Endodermal cell (in vitro differentiated cells): ENCODE measurements at regions not wholly inside any gene's neighbourhood (a gene's known extent, or its start where the extent isn't known, plus 50 kb on each side); places are given as distances from the start of the nearest gene placed in this dataset.

Experiments used
- DNase-seq: peaks from one replicate; pipeline ENCODE4 v3.0.0-alpha.2; 2017
- H3K27ac ChIP-seq: 2 replicates; pipeline ENCODE4 v1.5.1; 2013; ENCODE audit warnings: mild to moderate bottlenecking, low read depth, low read length, moderate library complexity
- H3K27me3 ChIP-seq: 2 replicates; pipeline ENCODE4 v1.6.1; 2013; ENCODE audit warnings: mild to moderate bottlenecking, low read length, moderate library complexity; ENCODE audit not compliant: insufficient read depth, control insufficient read depth, poor library complexity, severe bottlenecking
- H3K36me3 ChIP-seq: 2 replicates; pipeline ENCODE4 v1.7.0; 2013; ENCODE audit warnings: mild to moderate bottlenecking, low read length, moderate library complexity; ENCODE audit not compliant: control insufficient read depth, insufficient read depth
- H3K4me1 ChIP-seq: one replicate; pipeline ENCODE4 v1.7.0; 2013; ENCODE audit warnings: low read length; ENCODE audit not compliant: control insufficient read depth, insufficient read depth
- H3K4me3 ChIP-seq: 2 replicates; pipeline ENCODE4 v1.5.1; 2013; ENCODE audit warnings: mild to moderate bottlenecking, low read length, moderate library complexity
- H3K9ac ChIP-seq: 2 replicates; pipeline ENCODE4 v1.6.1; 2013; ENCODE audit warnings: mild to moderate bottlenecking, low read length, moderate library complexity; ENCODE audit not compliant: poor library complexity, severe bottlenecking; ENCODE audit errors: extremely low read depth
- H3K9me3 ChIP-seq: 2 replicates; pipeline ENCODE4 v1.6.1; 2013; ENCODE audit warnings: mild to moderate bottlenecking, low read length, moderate library complexity; ENCODE audit not compliant: control insufficient read depth
- H3K27ac Mint-ChIP-seq: 2 replicates; pipeline ENCODE4 v1.8.0; 2020; ENCODE audit warnings: mixed read lengths
- H3K27me3 Mint-ChIP-seq: 2 replicates; pipeline ENCODE4 v1.8.0; 2021; ENCODE audit warnings: mild to moderate bottlenecking, mixed read lengths; ENCODE audit not compliant: insufficient read depth
- H3K36me3 Mint-ChIP-seq: 2 replicates; pipeline ENCODE4 v1.8.0; 2020; ENCODE audit warnings: low read depth, mixed read lengths
- H3K4me1 Mint-ChIP-seq: 2 replicates; pipeline ENCODE4 v1.8.0; 2020; ENCODE audit warnings: mixed read lengths
- H3K4me3 Mint-ChIP-seq: 2 replicates; pipeline ENCODE4 v1.8.0; 2020; ENCODE audit warnings: mild to moderate bottlenecking, moderate library complexity, mixed read lengths
- H3K9me3 Mint-ChIP-seq: 2 replicates; pipeline ENCODE4 v1.8.0; 2020; ENCODE audit warnings: mild to moderate bottlenecking, mixed read lengths
- WGBS, 2 experiments: methylation state at CpG; one replicate each; pipeline versions ENCODE4 v1.1.5 to v1.1.7; 2013; ENCODE audit warnings: missing lambda C conversion rate in 2 of 2, mixed read lengths in 1 of 2; ENCODE audit not compliant: insufficient coverage in 1 of 2, insufficient read length in 1 of 2; 5-methylcytosine and 5-hydroxymethylcytosine counted together
- TF ChIP-seq, protein P1 (sequence below): fragments of 200-600 bp; sonication (generic); conservative IDR thresholded peaks from 2 replicates; pipeline ENCODE4 v1.5.0; 2021; ENCODE audit warnings: antibody characterized with exemption, mild to moderate bottlenecking

DNA sequence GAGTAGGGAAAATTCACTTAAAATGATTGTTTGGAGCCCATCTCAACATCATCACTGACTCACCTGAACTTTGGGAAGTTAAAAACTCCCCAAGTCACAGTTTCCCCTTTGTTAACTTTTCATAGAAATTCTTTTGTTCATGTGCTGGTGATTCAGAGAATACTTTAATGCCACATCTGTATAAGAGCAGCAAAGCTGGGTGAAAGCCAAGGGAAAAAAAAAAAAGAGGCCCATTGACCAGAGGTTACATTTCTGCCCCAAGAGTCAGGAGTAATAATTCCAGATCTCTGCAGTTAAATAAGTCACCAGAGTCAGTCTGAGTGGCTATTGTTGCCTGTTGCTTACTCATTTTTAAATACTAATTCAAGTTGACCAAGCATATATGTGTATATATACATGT lies 136.4 kb upstream of the LGR5 start:
- Mint-ChIP-seq H3K27me3 (no peaks in the 10 kb centered on the region), H3K9me3 (no peaks in the 10 kb centered on the region), H3K4me3 (no peak overlapping the region), H3K4me1 (no peaks in the 10 kb centered on the region), H3K36me3 (no peaks in the 10 kb centered on the region), H3K27ac (no peak overlapping the region)
- Histone ChIP-seq H3K4me1 (no peaks in the 10 kb centered on the region), H3K4me3 (no peak overlapping the region), H3K9ac (no peak overlapping the region), H3K9me3 (no peaks in the 10 kb centered on the region), H3K27me3 (no peaks in the 10 kb centered on the region), H3K27ac (no peak overlapping the region), H3K36me3 (no peaks in the 10 kb centered on the region)
- DNase-seq, result no peak
- TF ChIP-seq, protein P1, sequence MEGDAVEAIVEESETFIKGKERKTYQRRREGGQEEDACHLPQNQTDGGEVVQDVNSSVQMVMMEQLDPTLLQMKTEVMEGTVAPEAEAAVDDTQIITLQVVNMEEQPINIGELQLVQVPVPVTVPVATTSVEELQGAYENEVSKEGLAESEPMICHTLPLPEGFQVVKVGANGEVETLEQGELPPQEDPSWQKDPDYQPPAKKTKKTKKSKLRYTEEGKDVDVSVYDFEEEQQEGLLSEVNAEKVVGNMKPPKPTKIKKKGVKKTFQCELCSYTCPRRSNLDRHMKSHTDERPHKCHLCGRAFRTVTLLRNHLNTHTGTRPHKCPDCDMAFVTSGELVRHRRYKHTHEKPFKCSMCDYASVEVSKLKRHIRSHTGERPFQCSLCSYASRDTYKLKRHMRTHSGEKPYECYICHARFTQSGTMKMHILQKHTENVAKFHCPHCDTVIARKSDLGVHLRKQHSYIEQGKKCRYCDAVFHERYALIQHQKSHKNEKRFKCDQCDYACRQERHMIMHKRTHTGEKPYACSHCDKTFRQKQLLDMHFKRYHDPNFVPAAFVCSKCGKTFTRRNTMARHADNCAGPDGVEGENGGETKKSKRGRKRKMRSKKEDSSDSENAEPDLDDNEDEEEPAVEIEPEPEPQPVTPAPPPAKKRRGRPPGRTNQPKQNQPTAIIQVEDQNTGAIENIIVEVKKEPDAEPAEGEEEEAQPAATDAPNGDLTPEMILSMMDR, result no peak

DNA sequence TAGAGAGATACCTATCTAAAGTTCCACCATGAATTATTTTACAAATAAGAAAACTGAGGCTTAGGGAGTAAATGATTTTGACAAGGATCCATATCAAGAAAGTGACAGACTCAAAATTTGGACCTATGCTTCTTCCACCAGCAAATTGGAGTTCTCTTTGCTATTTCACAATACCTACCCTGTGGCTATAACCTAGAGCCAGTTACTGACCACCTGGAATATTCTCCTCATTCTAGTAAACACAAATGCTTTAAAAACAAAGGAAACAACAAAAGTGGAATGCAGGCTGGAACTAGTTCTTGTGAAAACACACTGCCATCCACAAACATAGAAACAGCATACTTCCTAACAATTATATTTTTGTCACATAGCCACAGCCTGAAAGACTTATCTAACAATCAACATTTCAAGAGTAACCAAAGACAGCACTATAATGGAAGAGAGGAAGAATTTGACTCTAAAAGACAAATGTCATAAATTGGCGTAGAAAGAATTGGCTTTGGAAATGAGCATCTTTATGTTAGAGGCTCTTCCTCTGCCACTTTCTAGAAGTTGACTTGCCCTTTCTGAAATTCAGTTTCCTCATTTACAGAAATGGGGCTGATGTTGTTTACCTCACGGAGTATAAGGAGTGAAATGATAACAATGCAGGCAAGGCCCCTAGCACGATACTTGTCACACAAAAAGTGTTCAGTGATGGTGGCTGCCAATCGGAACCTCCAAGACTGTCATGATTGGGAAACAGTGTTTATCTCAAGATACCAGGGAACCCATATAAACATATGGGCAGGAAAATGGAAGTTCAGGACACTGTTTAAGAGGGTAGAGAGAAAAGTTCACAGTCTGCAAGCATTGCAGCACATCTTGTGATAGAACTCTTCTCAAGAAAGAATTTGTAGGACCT lies 138.6 kb upstream of the LGR5 start:
- Mint-ChIP-seq H3K36me3 (no peaks in the 10 kb centered on the region), H3K4me3 (no peak overlapping the region), H3K9me3 (no peaks in the 10 kb centered on the region), H3K27me3 (no peaks in the 10 kb centered on the region), H3K27ac (no peak overlapping the region), H3K4me1 (no peaks in the 10 kb centered on the region)
- no peak overlapping the region for H3K27ac ChIP-seq
- H3K4me1 ChIP-seq, result no peaks in the 10 kb centered on the region
- no peak for DNase-seq
- no peaks in the 10 kb centered on the region for H3K36me3 ChIP-seq
- H3K27me3 ChIP-seq, result no peaks in the 10 kb centered on the region
- no peak overlapping the region for H3K4me3 ChIP-seq
- WGBS, 2 experiments, result 92 to 97% methylated on average over 4 of the region's 4 CpGs
- H3K9ac ChIP-seq, result no peak overlapping the region
- H3K9me3 ChIP-seq, result no peaks in the 10 kb centered on the region
- TF ChIP-seq, protein P1, result no peak

DNA sequence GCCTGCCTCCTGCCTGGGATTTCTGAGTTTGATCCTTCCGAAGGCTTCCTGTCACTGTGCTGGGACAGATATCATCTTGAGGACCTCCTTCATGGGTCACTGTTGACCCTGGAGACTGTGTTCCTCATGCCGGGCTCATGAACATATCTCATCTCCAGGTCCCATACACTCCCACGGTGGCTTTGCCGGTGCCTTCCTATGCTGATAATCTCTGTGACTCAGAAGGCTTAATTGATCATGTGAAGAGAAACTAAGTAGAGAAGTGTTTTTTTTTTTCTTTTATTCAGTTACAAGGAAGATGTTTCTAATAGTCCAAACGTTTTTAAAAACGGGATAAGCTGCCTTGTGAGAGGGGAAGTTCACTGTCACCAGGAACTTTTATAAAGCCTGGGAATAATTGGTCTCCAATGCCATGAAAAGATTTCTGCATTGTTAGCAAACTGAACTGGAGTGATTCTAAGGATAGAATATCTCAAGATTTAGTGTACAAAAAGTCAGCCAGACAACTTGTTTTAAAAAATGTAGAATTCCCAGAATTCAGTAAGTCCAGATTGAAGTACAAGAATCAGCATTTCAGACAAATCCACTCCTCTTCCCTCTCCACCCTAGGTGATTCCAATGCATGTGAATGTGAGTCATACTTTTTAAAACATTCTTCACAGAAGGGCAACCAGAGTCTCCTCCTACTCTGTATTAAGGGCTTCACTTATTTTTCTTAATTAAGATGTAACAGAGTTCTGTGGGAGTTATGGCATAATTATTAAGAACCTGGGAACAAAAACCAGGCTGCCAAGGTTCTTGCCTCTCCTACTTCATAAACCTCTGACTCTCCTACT lies 139.8 kb upstream of the LGR5 start:
- TF ChIP-seq, protein P1, result no peak
- no peaks in the 10 kb centered on the region for H3K4me1 Mint-ChIP-seq
- H3K27ac Mint-ChIP-seq, result no peak overlapping the region
- no peaks in the 10 kb centered on the region for H3K27me3 ChIP-seq
- H3K27ac ChIP-seq, result no peak overlapping the region
- H3K4me3 Mint-ChIP-seq, result no peak overlapping the region
- no peaks in the 10 kb centered on the region for H3K4me1 ChIP-seq
- no peak overlapping the region for H3K9ac ChIP-seq
- H3K4me3 ChIP-seq, result no peak overlapping the region
- no peaks in the 10 kb centered on the region for H3K36me3 Mint-ChIP-seq
- 91 to 93% methylated on average over 5 to 6 of the region's 6 CpGs for WGBS, 2 experiments
- no peaks in the 10 kb centered on the region for H3K9me3 ChIP-seq
- DNase-seq, result no peak
- H3K36me3 ChIP-seq, result no peaks in the 10 kb centered on the region
- no peaks in the 10 kb centered on the region for H3K9me3 Mint-ChIP-seq
- H3K27me3 Mint-ChIP-seq, result no peaks in the 10 kb centered on the region
